Uterus (tissue), 3 donors: ENCODE measurements at regions not wholly inside any gene's neighbourhood (a gene's known extent, or its start where the extent isn't known, plus 50 kb on each side); places are given as distances from the start of the nearest gene placed in this dataset.

Experiments
- DNase-seq, 2 donors: peaks; one replicate each; pipeline ENCODE4 v3.0.0-alpha.2; 2019 to 2020
- H3K27ac ChIP-seq, 2 donors: fragments of 200-600 bp; sonication (generic); 1 replicate in 1 of 2; 2 replicates in 1 of 2; pipeline ENCODE4 v1.5.1; 2016 to 2018
- H3K27me3 ChIP-seq, 2 donors: fragments of 200-600 bp; sonication (generic); one replicate each; pipeline ENCODE4 v1.5.1; 2018 to 2019; ENCODE audit warnings: control low read depth in 1 of 2
- H3K36me3 ChIP-seq, 2 donors: fragments of 200-600 bp; sonication (generic); one replicate each; pipeline ENCODE4 v1.5.1; 2019; ENCODE audit warnings: control low read depth in 1 of 2
- H3K4me1 ChIP-seq, 2 donors: fragments of 200-600 bp; sonication (generic); one replicate each; pipeline ENCODE4 v1.5.1; 2018 to 2019; ENCODE audit warnings: control low read depth in 1 of 2
- H3K4me3 ChIP-seq, 2 donors: fragments of 200-600 bp; sonication (generic); 1 replicate in 1 of 2; 2 replicates in 1 of 2; pipeline ENCODE4 v1.5.1; 2018 to 2019; ENCODE audit warnings: mild to moderate bottlenecking in 1 of 2
- H3K9me3 ChIP-seq, 2 donors: fragments of 200-600 bp; sonication (generic); one replicate each; pipeline ENCODE4 v1.5.1; 2019; ENCODE audit warnings: control low read depth in 1 of 2
- CTCF ChIP-seq, 4 experiments: fragments of 200-600 bp in 2 of 4; fragments of 450-650 bp in 2 of 4; sonication (generic) in 2 of 4; IDR thresholded peaks; one replicate each; pipeline ENCODE4 v1.5.1; 2016 to 2019; ENCODE audit warnings: antibody characterized with exemption in 4 of 4, mild to moderate bottlenecking in 2 of 4, moderate library complexity in 1 of 4
- POLR2A ChIP-seq, 2 donors: fragments of 450-650 bp; IDR thresholded peaks; one replicate each; pipeline ENCODE4 v1.6.1; 2016; ENCODE audit warnings: antibody characterized with exemption in 2 of 2, mild to moderate bottlenecking in 1 of 2, moderate library complexity in 1 of 2
- intact Hi-C: fragments of 100-400 bp; cut with DNase I; formaldehyde crosslinking; loops from one replicate; pipeline ENCODE4 v1.15.1; 2023; ENCODE audit warnings: low total_unique reads
- donor health status: DM: yes; HTN: yes; CAD: no.

GRCh38 chr1:36691374-36691773 is 208.7 kb upstream of the CSF3R start:
- Histone ChIP-seq H3K4me1 (no peaks in the 10 kb centered on the region), H3K9me3 (no peaks in the 10 kb centered on the region), H3K4me3 (no peak overlapping the region), H3K27me3 (peaks cover 0 to 5% of the 10 kb centered on the region in 2 donors), H3K36me3 (no peaks in the 10 kb centered on the region), H3K27ac (no peak overlapping the region)
- no peak for DNase-seq
- no peak for TF ChIP-seq CTCF (IDR thresholded peaks at IDR 0.05)
- no peak for TF ChIP-seq POLR2A (IDR thresholded peaks at IDR 0.05)
- intact Hi-C loops, result no loop called here

GRCh38 chr1:36689992-36690391 is 207.3 kb upstream of the CSF3R start:
- DNase-seq, result no peak
- peaks cover 0 to 5% of the 10 kb centered on the region in 2 donors for H3K27me3 ChIP-seq

GRCh38 chr1:36687312-36687711 is 204.6 kb upstream of the CSF3R start:
- intact Hi-C loops, result no loop called here
- no peak for TF ChIP-seq CTCF (IDR thresholded peaks at IDR 0.05)
- TF ChIP-seq POLR2A (IDR thresholded peaks at IDR 0.05), result no peak
- no peak for DNase-seq
- H3K4me3 ChIP-seq, result no peak overlapping the region
- no peak overlapping the region for H3K27ac ChIP-seq
- no peaks in the 10 kb centered on the region for H3K4me1 ChIP-seq
- no peaks in the 10 kb centered on the region for H3K9me3 ChIP-seq
- peaks cover 0 to 5% of the 10 kb centered on the region in 2 donors for H3K27me3 ChIP-seq
- no peaks in the 10 kb centered on the region for H3K36me3 ChIP-seq

More at GRCh38 chr1:36689992-36690391, 207.3 kb upstream of the CSF3R start:
- Histone ChIP-seq H3K4me1 (no peaks in the 10 kb centered on the region), H3K27ac (no peak overlapping the region), H3K4me3 (no peak overlapping the region), H3K9me3 (no peaks in the 10 kb centered on the region), H3K36me3 (no peaks in the 10 kb centered on the region)
- no peak for TF ChIP-seq CTCF (IDR thresholded peaks at IDR 0.05)
- no peak for TF ChIP-seq POLR2A (IDR thresholded peaks at IDR 0.05)
- intact Hi-C loops, result no loop called here

- Histone ChIP-seq H3K36me3 (no peaks in the 10 kb centered on the region), H3K4me1 (no peaks in the 10 kb centered on the region), H3K27ac (no peak overlapping the region), H3K4me3 (no peak overlapping the region), H3K9me3 (no peaks in the 10 kb centered on the region), H3K27me3 (no peaks in the 10 kb centered on the region)
- TF ChIP-seq CTCF (IDR thresholded peaks at IDR 0.05) (no peak), POLR2A (IDR thresholded peaks at IDR 0.05) (no peak)
- DNase-seq, result no peak
- intact Hi-C loops, result no loop called here
Observed at GRCh38 chr1:36675931-36676562, 193.3 kb upstream of the CSF3R start.

- Histone ChIP-seq H3K4me1 (no peaks in the 10 kb centered on the region), H3K9me3 (no peaks in the 10 kb centered on the region), H3K27ac (no peak overlapping the region), H3K27me3 (no peaks in the 10 kb centered on the region), H3K36me3 (no peaks in the 10 kb centered on the region), H3K4me3 (no peak overlapping the region)
- TF ChIP-seq POLR2A (IDR thresholded peaks at IDR 0.05) (no peak), CTCF (IDR thresholded peaks at IDR 0.05) (no peak)
- DNase-seq, result no peak
- intact Hi-C loops, result no loop called here
Observed at GRCh38 chr1:36675106-36675505, 192.4 kb upstream of the CSF3R start.
